HG03520 (cell line): ENCODE measurements at regions not wholly inside any gene's neighbourhood (a gene's known extent, or its start where the extent isn't known, plus 50 kb on each side); places are given as distances from the start of the nearest gene placed in this dataset.
A peak's percentile ranks its signal among the peaks of the same experiment; 100 is the strongest.

Experiments
- ATAC-seq: cut with Tn5 transposase; IDR thresholded peaks from one replicate; pipeline ENCODE4 v1.9.1; 2021; ENCODE audit warnings: mild to moderate bottlenecking, moderate library complexity; ENCODE audit not compliant: unreplicated experiment

DNA sequence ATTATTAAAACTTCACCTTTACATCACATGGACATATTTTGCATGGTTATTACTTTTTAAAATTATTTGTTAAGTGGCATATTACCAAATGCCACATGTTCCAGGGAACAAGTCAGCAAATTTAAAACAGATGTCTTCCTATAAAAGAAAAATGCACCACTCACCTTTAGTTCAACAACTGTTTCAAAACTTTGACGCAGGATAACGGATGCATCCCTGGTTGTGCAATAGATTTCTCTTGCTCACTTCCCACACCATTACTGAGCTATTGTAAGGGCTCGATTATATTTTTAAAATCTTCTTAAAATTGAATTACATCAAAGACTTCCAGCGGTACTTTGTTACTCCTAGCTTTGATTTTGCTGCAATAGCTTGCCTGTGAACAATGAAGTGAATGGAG, 93.0 kb upstream of the ARHGAP24 start:
- no peak for ATAC-seq

DNA sequence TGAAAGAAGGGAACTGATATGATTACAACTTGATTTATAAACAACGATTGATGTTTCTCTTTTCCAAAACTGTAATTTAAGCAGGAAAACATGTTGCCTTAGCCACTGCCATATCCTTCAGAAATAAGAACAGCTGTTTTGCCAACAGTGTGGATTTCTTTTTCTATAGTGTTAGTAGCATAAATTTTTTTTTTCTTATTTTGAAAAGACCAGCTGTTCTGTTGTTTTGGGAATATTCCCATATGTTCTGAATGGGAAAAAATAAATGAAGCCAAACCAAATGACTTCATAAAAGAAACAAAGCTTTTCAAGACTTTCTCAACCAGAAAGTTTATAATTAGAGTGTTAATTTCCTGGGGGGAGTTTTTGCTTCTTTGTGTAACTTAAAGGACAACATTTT, 83.9 kb upstream of the ARHGAP24 start:
- ATAC-seq = no peak

DNA sequence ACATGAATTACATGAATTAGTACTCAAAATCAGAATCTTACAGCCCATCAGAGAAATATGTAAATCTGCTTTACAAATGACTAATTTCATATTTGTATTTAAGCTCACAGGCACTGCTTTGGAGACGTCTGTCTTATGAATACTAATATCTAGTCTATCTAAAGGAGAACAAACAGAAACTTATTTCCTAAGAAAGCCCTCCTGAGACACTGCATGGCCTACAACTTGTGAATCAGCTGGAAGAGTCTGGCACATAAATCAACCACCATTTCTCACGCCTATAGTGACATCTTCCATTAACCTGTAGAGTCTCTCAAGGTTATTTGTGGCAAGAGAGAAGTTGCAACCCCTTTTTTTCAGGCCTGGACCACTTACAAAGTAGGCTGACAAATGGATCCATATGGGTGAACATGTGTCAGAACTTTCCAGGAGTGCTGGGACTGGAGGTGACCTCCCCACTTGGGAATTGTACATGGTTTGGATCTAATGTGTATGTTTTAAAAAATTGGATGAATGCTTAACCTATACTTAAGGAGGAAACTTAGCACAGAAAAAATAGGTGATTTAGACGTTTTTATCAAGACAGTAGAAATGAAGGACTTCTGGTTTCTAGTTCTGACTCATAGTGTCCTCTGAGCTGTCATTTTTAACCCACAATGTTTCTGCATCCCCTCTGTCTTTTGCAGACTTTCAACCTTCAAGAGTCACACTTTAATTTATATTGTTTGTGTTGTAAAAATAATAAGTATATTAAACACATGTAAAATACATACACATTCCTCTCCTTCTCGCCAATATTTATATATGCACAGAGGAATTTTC, 83.2 kb upstream of the ARHGAP24 start:
- ATAC-seq = peak; percentile 83

DNA sequence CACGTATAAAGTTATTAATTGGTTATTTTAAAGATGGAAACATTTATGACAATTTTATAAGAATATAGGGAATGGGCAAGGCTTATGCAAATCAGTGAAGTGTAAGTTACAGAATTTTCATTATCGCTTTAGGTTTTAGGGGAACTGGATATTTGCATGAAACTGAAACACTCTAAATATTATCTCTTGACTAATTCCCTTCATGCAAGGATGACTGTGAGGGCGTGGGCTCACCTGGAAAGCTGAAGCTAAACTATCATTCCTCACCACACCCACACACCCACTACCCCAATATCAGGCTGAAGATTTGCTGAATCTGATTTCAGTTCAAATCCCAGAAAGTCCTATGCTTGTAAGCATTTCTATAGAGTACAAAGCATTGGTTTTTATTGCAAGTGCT, 81.7 kb upstream of the ARHGAP24 start:
- peak; percentile 44 for ATAC-seq

DNA sequence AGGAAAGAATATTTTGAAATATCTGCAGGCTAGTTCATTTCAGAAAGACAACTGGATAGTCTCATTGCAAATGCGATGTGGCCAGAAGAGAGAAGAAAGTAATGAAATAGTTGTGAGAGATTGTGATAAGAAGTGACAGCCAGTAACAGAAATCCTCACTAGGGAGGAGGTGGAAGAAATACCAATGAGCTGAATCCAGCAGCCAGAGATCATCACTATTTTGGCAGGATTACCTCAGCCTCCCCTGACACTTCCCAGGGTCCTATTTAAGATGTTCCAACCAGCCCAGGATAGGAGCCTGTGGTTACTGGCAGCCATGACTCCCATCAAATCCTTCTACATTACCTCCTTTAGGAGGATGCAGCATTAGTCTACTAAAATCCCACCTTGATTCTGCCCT, 76.7 kb upstream of the ARHGAP24 start:
- no peak for ATAC-seq

DNA sequence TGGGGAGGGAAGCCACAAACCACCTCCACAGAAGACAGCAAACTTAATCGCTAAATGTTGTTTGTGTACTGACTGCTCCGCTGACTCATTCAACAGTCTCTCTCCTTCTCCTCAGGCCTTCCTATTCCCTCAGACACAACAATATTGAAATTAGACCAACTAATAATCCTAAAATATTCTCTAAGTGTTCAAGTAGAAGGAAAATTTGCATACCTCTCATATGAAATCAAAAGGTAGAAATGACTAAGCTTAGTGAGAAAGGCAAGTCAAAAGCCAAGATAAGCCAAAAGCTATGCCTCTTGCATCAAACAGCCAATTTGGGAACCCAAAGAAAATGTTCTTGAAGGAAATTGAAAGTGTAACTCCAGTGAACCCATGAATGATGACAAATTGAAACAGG, 75.7 kb upstream of the ARHGAP24 start:
- peak; percentile 81 for ATAC-seq

DNA sequence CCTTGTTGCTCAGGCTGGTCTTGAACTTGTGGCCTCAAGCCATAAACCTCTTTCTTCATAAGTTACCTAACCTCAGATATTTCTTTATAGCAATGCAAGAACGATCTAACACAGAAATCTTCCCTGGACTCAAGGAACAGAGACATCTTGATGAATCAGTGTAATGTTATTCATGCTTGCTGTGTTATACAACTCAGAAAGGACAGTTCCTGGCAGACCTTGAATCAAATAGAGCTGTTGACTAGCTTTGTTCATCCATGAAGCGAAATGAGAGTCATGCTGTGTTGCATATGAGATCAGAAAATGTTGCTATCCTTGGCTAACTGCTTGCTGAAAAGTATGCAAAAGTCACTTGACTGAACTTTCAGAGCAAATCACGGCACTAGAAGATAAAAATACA, 72.6 kb upstream of the ARHGAP24 start:
- no peak for ATAC-seq

DNA sequence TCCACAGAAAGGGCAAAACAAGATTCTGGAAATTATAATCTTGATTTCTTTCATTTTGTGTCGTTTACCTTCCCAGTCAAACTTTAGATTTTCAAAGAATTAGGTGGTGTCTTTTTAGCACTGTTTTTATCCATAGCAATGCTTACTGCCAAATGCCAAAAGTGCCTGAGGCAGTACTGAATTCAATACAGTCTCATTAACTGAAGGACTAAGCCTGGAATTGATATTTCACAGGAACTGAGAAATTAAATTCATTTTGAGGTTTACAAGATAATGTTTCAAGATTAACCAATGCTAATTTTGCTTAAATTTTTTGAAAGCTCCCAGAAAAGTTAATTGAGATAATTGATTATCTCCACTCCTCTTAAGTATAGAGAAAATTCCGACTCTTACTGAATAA, 68.8 kb upstream of the ARHGAP24 start:
- ATAC-seq = no peak

DNA sequence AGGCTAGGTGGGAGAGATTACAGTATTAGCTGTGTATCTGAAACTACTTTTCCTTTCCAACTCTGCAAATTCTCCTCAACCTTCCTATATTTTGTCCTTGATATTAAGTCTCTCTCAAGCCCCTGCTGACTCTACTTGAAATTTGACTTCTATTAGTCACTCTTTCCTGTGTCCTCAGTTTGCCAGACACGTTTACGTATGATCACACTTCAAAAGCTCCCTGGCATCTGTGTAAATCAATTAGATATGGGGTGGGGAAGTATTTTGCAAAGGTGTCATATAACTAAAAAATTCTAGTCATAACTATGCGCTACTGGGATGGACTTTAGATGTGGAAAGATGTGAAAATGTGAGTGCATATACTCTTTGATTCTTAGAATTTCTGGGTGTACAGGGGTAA, 67.4 kb upstream of the ARHGAP24 start:
- no peak for ATAC-seq

DNA sequence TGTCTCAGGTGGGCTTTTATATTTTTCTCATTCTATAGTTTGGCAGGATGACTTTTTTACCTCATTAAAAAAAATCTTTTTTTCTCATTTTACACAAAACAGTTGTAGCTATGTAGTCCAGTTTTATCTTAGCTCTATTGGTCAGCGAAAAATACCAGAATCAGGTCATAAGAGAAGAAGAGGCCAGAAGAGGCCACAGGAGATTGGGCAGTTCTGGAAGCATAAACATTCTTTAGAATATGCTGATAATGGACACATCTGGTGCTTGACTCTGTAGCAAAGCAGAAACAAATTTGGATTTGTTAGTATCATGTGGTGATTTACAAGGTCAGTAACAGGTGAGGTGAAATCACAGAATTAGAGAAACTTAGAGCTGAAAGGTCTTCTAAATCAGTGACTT, 66.6 kb upstream of the ARHGAP24 start:
- no peak for ATAC-seq

DNA sequence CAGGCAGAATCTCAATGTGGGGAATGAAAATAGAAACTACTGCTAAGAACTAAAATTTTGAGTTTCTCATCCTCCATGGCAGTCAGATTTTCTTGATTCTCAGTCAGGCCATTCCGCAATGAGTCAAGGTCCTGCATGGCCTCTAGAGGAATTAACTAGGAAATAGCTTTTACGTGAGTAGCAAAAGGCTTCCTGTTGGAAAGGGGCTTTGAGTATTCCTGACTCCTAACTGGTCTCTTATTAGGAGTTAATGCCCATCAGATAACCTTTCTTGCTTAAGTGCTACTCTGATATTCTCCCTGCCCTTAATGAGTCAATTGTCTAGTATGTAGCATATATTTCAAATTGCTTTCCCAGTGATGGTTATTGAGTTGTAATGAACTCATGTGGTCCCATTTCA, 65.7 kb upstream of the ARHGAP24 start:
- ATAC-seq = no peak

DNA sequence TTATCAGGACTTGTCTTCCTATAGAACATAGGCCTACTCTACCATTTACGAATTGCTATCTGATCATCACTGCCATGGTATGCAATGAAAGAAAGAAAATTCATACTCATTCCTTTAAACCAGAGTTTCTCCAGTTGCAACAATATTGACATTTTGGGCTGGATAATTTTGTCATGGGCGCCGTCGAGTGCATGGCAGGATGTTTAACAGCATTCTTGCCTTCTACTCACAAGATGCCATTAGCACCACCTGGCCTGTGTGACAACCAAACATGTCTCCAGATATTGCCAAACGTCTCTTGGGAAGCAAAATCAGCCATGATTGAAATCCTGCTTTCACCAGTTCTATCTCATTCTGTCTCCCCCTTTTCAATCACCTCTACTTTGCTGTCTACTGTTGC, 63.6 kb upstream of the ARHGAP24 start:
- no peak for ATAC-seq

DNA sequence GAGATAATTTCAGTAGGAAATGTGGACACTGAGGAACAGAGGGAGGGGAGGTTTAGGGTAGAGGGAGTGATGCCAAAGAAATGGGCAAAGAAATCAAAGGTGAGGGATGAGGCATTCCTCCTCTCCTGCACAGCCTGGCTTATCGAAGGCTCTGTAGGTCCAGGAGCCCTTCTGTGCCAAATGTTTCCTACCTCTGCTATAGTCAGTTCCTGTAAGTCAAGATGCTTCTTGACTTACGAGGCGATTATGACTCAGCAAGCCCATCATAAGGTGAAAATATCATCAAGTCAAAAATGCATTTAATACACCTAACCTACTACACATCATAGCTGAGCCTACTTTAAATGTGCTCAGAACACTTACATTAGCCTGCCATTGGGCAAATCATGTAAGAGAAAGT, 60.0 kb upstream of the ARHGAP24 start:
- no peak for ATAC-seq

DNA sequence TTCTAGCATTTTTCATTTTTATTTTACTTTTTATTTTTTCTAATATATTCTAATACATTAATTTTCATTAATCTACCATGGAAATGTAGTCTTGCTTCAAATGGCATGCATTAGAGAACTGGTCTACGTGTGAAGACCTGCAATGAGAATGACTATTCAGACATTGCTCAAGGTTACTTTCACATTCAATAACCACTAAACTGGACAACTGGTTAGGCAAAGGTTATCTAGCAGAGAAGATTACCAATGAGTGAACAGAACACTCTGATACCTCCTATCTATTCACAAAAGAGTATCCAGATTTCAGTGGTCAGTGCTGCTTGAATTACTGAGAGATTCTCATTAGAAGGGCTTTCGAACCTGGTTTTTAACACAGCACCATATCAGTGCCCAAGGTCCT, 58.9 kb upstream of the ARHGAP24 start:
- ATAC-seq = no peak

DNA sequence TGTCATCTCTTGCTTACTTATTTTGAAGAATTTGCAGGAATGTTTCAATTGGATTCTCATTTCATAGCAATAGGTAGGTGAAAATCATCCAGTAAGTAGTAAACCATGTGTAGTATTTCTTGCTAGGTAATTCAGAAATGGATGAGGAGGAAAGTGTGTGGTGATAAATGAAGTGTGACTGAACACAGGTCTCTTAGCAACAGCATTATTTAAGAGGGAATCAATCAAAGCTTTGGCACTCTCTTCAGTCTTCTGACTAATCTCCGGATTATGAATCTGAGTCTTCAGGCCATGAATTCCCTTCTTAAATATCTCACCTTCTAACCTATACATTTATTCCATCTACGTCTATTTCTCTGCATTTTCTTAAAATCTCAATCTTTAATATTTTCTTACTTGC, 55.8 kb upstream of the ARHGAP24 start:
- ATAC-seq = no peak

DNA sequence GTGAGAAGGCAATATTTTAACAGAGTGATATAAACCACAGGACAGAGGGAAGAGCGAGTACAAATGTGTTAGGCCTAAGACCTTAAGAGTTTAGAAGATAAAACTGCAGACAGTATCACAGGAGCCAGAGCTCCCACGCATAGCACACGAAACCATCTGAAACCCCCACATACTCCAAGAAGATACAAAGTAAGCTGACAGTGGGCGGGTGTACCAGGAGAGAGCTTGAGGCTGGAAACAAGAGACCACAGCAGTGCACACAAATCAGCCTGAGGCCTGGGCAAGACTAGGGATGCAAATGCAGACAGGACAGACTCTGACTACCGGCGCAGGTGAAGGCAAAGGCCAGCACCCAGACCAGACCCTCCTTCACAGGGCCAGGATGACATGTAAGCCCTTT, 54.1 kb upstream of the ARHGAP24 start:
- ATAC-seq = no peak

DNA sequence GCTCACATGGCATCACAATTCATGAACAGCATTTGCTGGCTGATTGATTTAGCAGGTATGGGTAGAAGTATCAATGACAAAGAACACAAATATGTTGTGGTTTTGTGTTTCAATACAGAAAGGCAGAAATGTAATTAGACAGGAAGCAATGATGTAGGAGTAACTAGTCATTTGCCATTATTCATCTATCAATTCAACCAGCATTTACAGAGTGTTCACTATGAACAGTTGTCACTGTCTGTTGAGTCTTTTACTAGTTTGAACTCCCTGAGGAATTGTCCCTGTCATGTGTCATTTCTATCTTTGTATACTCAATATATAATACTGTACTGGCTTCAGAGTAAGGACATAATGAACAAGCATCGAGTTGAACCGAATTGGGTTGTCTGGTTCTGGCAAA, 51.5 kb upstream of the ARHGAP24 start:
- ATAC-seq = peak; percentile 62
